ENCODE measurements at regions not wholly inside any gene's neighbourhood (a gene's known extent, or its start where the extent isn't known, plus 50 kb on each side); places are given as distances from the start of the nearest gene placed in this dataset.

DNA sequence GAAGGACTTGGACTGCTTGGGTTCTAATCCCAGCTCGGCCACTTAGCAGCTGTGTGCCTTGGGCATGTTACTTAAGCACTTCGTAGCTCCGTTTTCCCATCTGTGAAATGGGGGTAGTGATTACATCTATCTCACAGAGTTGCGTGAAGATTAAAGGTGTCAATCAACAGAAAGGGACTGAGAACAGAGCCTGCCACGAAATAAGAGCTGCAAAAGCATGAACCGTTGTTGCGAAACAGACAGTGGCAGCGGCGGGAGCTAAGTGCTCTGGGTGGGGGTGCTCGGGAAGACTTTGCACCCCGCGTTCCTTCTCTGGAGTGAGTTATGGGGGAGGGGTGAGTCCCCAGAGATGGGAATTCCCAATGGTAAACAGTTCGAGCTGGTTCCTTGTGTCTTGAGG lies 79.6 kb upstream of the LHX1 start:
- TF ChIP-seq, protein P1, sequence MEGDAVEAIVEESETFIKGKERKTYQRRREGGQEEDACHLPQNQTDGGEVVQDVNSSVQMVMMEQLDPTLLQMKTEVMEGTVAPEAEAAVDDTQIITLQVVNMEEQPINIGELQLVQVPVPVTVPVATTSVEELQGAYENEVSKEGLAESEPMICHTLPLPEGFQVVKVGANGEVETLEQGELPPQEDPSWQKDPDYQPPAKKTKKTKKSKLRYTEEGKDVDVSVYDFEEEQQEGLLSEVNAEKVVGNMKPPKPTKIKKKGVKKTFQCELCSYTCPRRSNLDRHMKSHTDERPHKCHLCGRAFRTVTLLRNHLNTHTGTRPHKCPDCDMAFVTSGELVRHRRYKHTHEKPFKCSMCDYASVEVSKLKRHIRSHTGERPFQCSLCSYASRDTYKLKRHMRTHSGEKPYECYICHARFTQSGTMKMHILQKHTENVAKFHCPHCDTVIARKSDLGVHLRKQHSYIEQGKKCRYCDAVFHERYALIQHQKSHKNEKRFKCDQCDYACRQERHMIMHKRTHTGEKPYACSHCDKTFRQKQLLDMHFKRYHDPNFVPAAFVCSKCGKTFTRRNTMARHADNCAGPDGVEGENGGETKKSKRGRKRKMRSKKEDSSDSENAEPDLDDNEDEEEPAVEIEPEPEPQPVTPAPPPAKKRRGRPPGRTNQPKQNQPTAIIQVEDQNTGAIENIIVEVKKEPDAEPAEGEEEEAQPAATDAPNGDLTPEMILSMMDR (IDR thresholded peaks at IDR 0.05): no peak
- TF ChIP-seq POLR2A (IDR thresholded peaks at IDR 0.05): no peak

All from Peyer's patch (tissue), 4 donors.